ENCODE measurements at regions not wholly inside any gene's neighbourhood (a gene's known extent, or its start where the extent isn't known, plus 50 kb on each side); places are given as distances from the start of the nearest gene placed in this dataset.

GRCh38 chr12:62103748-62104147 is 156.5 kb upstream of the USP15 start:
- H2AFZ ChIP-seq (ENCODE audit: low read depth, low read length): no peak overlapping the region
- H3K4me1 ChIP-seq (replicated peaks in 1 of 2; ENCODE audit: control insufficient read depth in 2 of 2, insufficient read depth in 2 of 2, low read length in 2 of 2): no peaks in the 10 kb centered on the region
- H3K9ac ChIP-seq (ENCODE audit: insufficient read depth in 1 of 2, low read depth in 2 of 2, low read length in 2 of 2): no peak overlapping the region
- no peak overlapping the region for H3K4me2 ChIP-seq (ENCODE audit: insufficient read depth, low read length)
- no peak overlapping the region for H3K27ac ChIP-seq (ENCODE audit: extremely low read depth, low read depth, low read length)
- H3K36me3 ChIP-seq (ENCODE audit: control insufficient read depth, insufficient read depth, low read length): no peaks in the 10 kb centered on the region
- POLR2A ChIA-PET: no interaction called here
- no TSS peak for BruUV-seq (replicated peaks)
- no peaks in the 10 kb centered on the region for H3K9me3 ChIP-seq (replicated peaks; ENCODE audit: control insufficient read depth, insufficient read depth, low read depth, low read length)
- FAIRE-seq: no peak
- no peak for DNase-seq (ENCODE audit: extremely low read depth in 1 of 4, low spot score in 3 of 4)
- in situ Hi-C loops (cut with MboI): no loop called here
- intact Hi-C loops (cut with micrococcal nuclease): no loop called here
- CTCF ChIA-PET (ENCODE audit: low intra/inter-chr PET ratio): no interaction called here
- no peak overlapping the region for H3K4me3 ChIP-seq
- H4K20me1 ChIP-seq (replicated peaks; ENCODE audit: control insufficient read depth, insufficient read depth, low read length): no peaks in the 10 kb centered on the region
- TF ChIP-seq ZNF507 (tag; conservative IDR thresholded peaks at IDR 0.05) (no peak), ZFPM2 (CRISPR knock-in tag; IDR thresholded peaks at IDR 0.05) (no peak), ELK3 (CRISPR knock-in tag; IDR thresholded peaks at IDR 0.05) (no peak), POLR2AphosphoS2 (IDR thresholded peaks at IDR 0.05; ENCODE audit: low read length) (no peak), EGR1 (conservative IDR thresholded peaks at IDR 0.05) (no peak)
- H3K9me1 ChIP-seq (ENCODE audit: control insufficient read depth, insufficient read depth, low read length): no peaks in the 10 kb centered on the region
- peaks cover 0 to 3% of the 10 kb centered on the region in 2 experiments; a peak in 1 of 5 replicates for H3K27me3 ChIP-seq (ENCODE audit: control insufficient read depth in 2 of 2, insufficient read depth in 2 of 2, low read length in 2 of 2)
- ATAC-seq: no peak
- H3K79me2 ChIP-seq (ENCODE audit: control insufficient read depth, insufficient read depth, low read length): no peaks in the 10 kb centered on the region

- no peak overlapping the region for H3K4me2 ChIP-seq (ENCODE audit: insufficient read depth, low read length)
- ATAC-seq: no peak
- CTCF ChIA-PET (ENCODE audit: low intra/inter-chr PET ratio): no interaction called here
- H4K20me1 ChIP-seq (replicated peaks; ENCODE audit: control insufficient read depth, insufficient read depth, low read length): no peaks in the 10 kb centered on the region
- H2AFZ ChIP-seq (ENCODE audit: low read depth, low read length): no peak overlapping the region
- no peak overlapping the region for H3K4me3 ChIP-seq
- 2% methylated on average over 8 of the region's 8 CpGs for WGBS (ENCODE audit: insufficient coverage, low coverage, missing lambda C conversion rate)
- no peak overlapping the region for H3K9ac ChIP-seq (ENCODE audit: insufficient read depth in 1 of 2, low read depth in 2 of 2, low read length in 2 of 2)
- in situ Hi-C loops (cut with MboI): no loop called here
- no peak for FAIRE-seq
- no peaks in the 10 kb centered on the region for H3K9me3 ChIP-seq (replicated peaks; ENCODE audit: control insufficient read depth, insufficient read depth, low read depth, low read length)
- H3K36me3 ChIP-seq (ENCODE audit: control insufficient read depth, insufficient read depth, low read length): no peaks in the 10 kb centered on the region
- POLR2A ChIA-PET: no interaction called here
- TF ChIP-seq CBFA2T2 (conservative IDR thresholded peaks at IDR 0.05) (no peak), NR2C1 (IDR thresholded peaks at IDR 0.05) (no peak), NR2C1 (tag; IDR thresholded peaks at IDR 0.05) (no peak), HDAC3 (IDR thresholded peaks at IDR 0.05; ENCODE audit: borderline replicate concordance, partially characterized antibody) (no peak), NR3C1 (CRISPR knock-in tag; IDR thresholded peaks at IDR 0.05) (no peak), CTBP1 (IDR thresholded peaks at IDR 0.05; ENCODE audit: borderline replicate concordance) (no peak), NELFE (IDR thresholded peaks at IDR 0.05; ENCODE audit: insufficient read depth, insufficient read length) (no peak), FIP1L1 (IDR thresholded peaks at IDR 0.05; ENCODE audit: low read depth, low read length, poor library complexity, severe bottlenecking) (no peak)
- BruUV-seq (replicated peaks): no TSS peak
- no peak for DNase-seq (ENCODE audit: extremely low read depth in 1 of 4, low spot score in 3 of 4)
- H3K79me2 ChIP-seq (ENCODE audit: control insufficient read depth, insufficient read depth, low read length): no peaks in the 10 kb centered on the region
- peaks cover 0 to 3% of the 10 kb centered on the region in 2 experiments; a peak in 1 of 5 replicates for H3K27me3 ChIP-seq (ENCODE audit: control insufficient read depth in 2 of 2, insufficient read depth in 2 of 2, low read length in 2 of 2)
- H3K27ac ChIP-seq (ENCODE audit: extremely low read depth, low read depth, low read length): no peak overlapping the region
- no peaks in the 10 kb centered on the region for H3K4me1 ChIP-seq (replicated peaks in 1 of 2; ENCODE audit: control insufficient read depth in 2 of 2, insufficient read depth in 2 of 2, low read length in 2 of 2)
- intact Hi-C loops (cut with micrococcal nuclease): no loop called here
- no peaks in the 10 kb centered on the region for H3K9me1 ChIP-seq (ENCODE audit: control insufficient read depth, insufficient read depth, low read length)
Measured at GRCh38 chr12:62106547-62107185, 153.5 kb upstream of the USP15 start.

All from K562 (cell line).